GM19468 (cell line): ENCODE measurements at regions not wholly inside any gene's neighbourhood (a gene's known extent, or its start where the extent isn't known, plus 50 kb on each side); places are given as distances from the start of the nearest gene placed in this dataset.

Source experiments
- ATAC-seq: cut with Tn5 transposase; IDR thresholded peaks from one replicate; pipeline ENCODE4 v1.9.1; 2021; ENCODE audit warnings: mild to moderate bottlenecking, moderate library complexity, moderate number of reproducible peaks; ENCODE audit not compliant: unreplicated experiment; ENCODE audit errors: extremely low read depth

- no peak for ATAC-seq
Observed at GRCh38 chr13:40095695-40096356, 440.4 kb downstream of the COG6 start.

- ATAC-seq, result no peak
Observed at GRCh38 chr13:40096357-40096901, 441.0 kb downstream of the COG6 start.

- ATAC-seq, result no peak
Observed at GRCh38 chr13:40098246-40098645, 442.8 kb downstream of the COG6 start.

GRCh38 chr13:40101708-40102359, 446.4 kb downstream of the COG6 start:
- peak; percentile 69 for ATAC-seq

GRCh38 chr13:40102360-40102727, 446.9 kb downstream of the COG6 start:
- ATAC-seq, result no peak

- no peak for ATAC-seq
Observed at GRCh38 chr13:40102854-40103253, 447.4 kb downstream of the COG6 start.

GRCh38 chr13:40103864-40104263, 448.4 kb downstream of the COG6 start:
- ATAC-seq, result no peak

GRCh38 chr13:40105231-40105630, 449.8 kb downstream of the COG6 start:
- no peak for ATAC-seq

GRCh38 chr13:40109351-40109844, 453.9 kb downstream of the COG6 start:
- no peak for ATAC-seq

GRCh38 chr13:40113643-40114304, 458.3 kb downstream of the COG6 start:
- no peak for ATAC-seq

- ATAC-seq, result no peak
Observed at GRCh38 chr13:40114305-40114896, 458.9 kb downstream of the COG6 start.

GRCh38 chr13:40115426-40115825, 460.0 kb downstream of the COG6 start:
- ATAC-seq, result no peak

GRCh38 chr13:40116008-40116407, 460.5 kb downstream of the COG6 start:
- peak; percentile 81 for ATAC-seq

- ATAC-seq, result no peak
Observed at GRCh38 chr13:40118337-40118736, 462.9 kb downstream of the COG6 start.

- ATAC-seq, result no peak
Observed at GRCh38 chr13:40119852-40120251, 464.4 kb downstream of the COG6 start.

- no peak for ATAC-seq
Observed at GRCh38 chr13:40120288-40120687, 464.8 kb downstream of the COG6 start.

GRCh38 chr13:40120781-40121180, 465.3 kb downstream of the COG6 start:
- no peak for ATAC-seq

GRCh38 chr13:40121722-40122121, 466.3 kb downstream of the COG6 start:
- ATAC-seq, result no peak

GRCh38 chr13:40123962-40124632, 468.6 kb downstream of the COG6 start:
- ATAC-seq, result no peak

GRCh38 chr13:40124633-40125015, 469.2 kb downstream of the COG6 start:
- ATAC-seq, result no peak
